ENCODE measurements at regions not wholly inside any gene's neighbourhood (a gene's known extent, or its start where the extent isn't known, plus 50 kb on each side); places are given as distances from the start of the nearest gene placed in this dataset.

DNA sequence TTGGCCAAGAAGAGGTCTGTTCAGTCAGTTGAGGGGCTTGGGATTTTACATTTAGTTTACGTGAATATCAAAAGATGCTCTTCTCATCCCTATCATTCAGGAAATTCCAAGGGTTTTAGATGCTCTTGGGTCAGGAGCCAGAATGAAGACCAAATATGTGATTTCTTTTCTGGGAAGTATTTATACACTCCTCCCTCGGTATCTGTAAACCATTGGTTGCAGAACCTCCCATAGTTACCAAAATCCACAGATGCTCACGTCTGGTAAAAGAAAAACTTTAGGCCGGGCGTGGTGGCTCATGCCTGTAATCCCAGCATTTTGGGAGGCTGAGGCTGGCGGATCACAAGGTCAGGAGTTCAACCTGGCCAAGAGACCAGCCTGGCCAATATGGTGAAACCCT is 75.9 kb downstream of the TNFAIP2 start:
- no peak for TF ChIP-seq POLR2A (IDR thresholded peaks at IDR 0.05)
- TF ChIP-seq, protein P1, sequence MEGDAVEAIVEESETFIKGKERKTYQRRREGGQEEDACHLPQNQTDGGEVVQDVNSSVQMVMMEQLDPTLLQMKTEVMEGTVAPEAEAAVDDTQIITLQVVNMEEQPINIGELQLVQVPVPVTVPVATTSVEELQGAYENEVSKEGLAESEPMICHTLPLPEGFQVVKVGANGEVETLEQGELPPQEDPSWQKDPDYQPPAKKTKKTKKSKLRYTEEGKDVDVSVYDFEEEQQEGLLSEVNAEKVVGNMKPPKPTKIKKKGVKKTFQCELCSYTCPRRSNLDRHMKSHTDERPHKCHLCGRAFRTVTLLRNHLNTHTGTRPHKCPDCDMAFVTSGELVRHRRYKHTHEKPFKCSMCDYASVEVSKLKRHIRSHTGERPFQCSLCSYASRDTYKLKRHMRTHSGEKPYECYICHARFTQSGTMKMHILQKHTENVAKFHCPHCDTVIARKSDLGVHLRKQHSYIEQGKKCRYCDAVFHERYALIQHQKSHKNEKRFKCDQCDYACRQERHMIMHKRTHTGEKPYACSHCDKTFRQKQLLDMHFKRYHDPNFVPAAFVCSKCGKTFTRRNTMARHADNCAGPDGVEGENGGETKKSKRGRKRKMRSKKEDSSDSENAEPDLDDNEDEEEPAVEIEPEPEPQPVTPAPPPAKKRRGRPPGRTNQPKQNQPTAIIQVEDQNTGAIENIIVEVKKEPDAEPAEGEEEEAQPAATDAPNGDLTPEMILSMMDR (IDR thresholded peaks at IDR 0.05), result no peak
